Chondrocyte (in vitro differentiated cells): ENCODE measurements at regions not wholly inside any gene's neighbourhood (a gene's known extent, or its start where the extent isn't known, plus 50 kb on each side); places are given as distances from the start of the nearest gene placed in this dataset.
"Not testable (repeated sequence)": the region's sequence is repeated elsewhere in the genome, so short reads cannot be mapped to it uniquely, and the experiment has no call there.

Source experiments
- DNase-seq: peaks from one replicate; pipeline ENCODE4 v3.0.0; 2021; ENCODE audit warnings: mixed read lengths, low spot score
- H3K27ac Mint-ChIP-seq: one replicate; pipeline ENCODE4 v1.8.0; 2021; ENCODE audit warnings: mild to moderate bottlenecking, moderate library complexity, mixed read lengths; ENCODE audit not compliant: unreplicated experiment
- H3K27me3 Mint-ChIP-seq: 2 replicates; pipeline ENCODE4 v1.8.0; 2021; ENCODE audit warnings: low read depth, mixed read lengths
- H3K36me3 Mint-ChIP-seq: 2 replicates; pipeline ENCODE4 v1.8.0; 2021; ENCODE audit warnings: low read depth, mixed read lengths
- H3K4me1 Mint-ChIP-seq: 2 replicates; pipeline ENCODE4 v1.8.0; 2021; ENCODE audit warnings: low read depth, mild to moderate bottlenecking, mixed read lengths
- H3K4me3 Mint-ChIP-seq: one replicate; pipeline ENCODE4 v1.8.0; 2021; ENCODE audit warnings: mild to moderate bottlenecking, moderate library complexity, mixed read lengths; ENCODE audit not compliant: unreplicated experiment
- H3K9me3 Mint-ChIP-seq: 2 replicates; pipeline ENCODE4 v1.8.0; 2021; ENCODE audit warnings: low read depth, mixed read lengths
- TF ChIP-seq, protein P1 (sequence below): fragments of 200-600 bp; sonication (generic); IDR thresholded peaks from 2 replicates; pipeline ENCODE4 v1.5.0; 2021; ENCODE audit warnings: antibody characterized with exemption, mild to moderate bottlenecking, moderate library complexity

DNA sequence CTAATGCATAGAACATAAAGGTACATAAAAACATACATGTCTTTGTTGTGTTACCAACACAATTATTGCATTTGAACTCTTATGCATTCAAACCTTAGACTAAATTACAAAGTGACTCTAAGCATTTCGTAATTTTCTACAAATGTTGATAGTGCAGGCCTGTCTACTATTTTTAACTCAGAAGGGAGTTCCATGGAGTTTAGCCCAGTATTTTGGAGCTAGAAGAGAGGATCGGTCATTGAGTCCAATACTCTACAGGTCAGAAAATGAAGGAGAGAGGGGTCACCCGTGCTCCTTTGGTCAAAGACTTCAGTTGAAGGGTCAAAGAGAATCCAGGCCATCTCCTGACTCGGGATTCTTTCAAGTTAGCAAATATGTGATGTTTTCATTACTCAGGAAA, 55.3 kb upstream of the SRRM3 start:
- no peaks in the 10 kb centered on the region for H3K36me3 Mint-ChIP-seq
- H3K4me1 Mint-ChIP-seq = no peaks in the 10 kb centered on the region
- no peak overlapping the region for H3K4me3 Mint-ChIP-seq
- DNase-seq = no peak
- no peaks in the 10 kb centered on the region for H3K9me3 Mint-ChIP-seq
- H3K27me3 Mint-ChIP-seq = peaks cover 2% of the 10 kb centered on the region
- H3K27ac Mint-ChIP-seq = no peak overlapping the region
- TF ChIP-seq, protein P1, sequence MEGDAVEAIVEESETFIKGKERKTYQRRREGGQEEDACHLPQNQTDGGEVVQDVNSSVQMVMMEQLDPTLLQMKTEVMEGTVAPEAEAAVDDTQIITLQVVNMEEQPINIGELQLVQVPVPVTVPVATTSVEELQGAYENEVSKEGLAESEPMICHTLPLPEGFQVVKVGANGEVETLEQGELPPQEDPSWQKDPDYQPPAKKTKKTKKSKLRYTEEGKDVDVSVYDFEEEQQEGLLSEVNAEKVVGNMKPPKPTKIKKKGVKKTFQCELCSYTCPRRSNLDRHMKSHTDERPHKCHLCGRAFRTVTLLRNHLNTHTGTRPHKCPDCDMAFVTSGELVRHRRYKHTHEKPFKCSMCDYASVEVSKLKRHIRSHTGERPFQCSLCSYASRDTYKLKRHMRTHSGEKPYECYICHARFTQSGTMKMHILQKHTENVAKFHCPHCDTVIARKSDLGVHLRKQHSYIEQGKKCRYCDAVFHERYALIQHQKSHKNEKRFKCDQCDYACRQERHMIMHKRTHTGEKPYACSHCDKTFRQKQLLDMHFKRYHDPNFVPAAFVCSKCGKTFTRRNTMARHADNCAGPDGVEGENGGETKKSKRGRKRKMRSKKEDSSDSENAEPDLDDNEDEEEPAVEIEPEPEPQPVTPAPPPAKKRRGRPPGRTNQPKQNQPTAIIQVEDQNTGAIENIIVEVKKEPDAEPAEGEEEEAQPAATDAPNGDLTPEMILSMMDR = no peak

DNA sequence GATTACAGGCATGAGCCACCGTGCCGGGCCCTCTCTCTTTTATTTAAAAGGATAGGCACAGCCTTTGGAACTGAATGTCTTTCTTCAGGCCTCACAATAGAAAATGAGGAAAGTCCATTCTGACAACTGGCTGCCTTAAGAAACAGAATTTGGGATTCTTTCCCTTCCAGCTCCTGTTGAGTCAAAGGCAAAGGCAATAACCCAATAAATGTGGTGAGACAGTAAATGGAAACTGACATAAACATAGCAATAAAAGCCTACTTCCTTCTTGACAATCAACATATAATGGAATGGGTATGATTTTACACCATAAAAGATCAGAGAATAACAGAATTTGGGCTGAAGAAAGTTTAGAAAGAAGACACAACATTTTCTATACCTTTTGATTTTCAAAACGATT, 52.7 kb upstream of the SRRM3 start:
- H3K4me3 Mint-ChIP-seq, H3K4me1 Mint-ChIP-seq, H3K27me3 Mint-ChIP-seq, H3K9me3 Mint-ChIP-seq, H3K27ac Mint-ChIP-seq, H3K36me3 Mint-ChIP-seq, DNase-seq: not testable (repeated sequence)

DNA sequence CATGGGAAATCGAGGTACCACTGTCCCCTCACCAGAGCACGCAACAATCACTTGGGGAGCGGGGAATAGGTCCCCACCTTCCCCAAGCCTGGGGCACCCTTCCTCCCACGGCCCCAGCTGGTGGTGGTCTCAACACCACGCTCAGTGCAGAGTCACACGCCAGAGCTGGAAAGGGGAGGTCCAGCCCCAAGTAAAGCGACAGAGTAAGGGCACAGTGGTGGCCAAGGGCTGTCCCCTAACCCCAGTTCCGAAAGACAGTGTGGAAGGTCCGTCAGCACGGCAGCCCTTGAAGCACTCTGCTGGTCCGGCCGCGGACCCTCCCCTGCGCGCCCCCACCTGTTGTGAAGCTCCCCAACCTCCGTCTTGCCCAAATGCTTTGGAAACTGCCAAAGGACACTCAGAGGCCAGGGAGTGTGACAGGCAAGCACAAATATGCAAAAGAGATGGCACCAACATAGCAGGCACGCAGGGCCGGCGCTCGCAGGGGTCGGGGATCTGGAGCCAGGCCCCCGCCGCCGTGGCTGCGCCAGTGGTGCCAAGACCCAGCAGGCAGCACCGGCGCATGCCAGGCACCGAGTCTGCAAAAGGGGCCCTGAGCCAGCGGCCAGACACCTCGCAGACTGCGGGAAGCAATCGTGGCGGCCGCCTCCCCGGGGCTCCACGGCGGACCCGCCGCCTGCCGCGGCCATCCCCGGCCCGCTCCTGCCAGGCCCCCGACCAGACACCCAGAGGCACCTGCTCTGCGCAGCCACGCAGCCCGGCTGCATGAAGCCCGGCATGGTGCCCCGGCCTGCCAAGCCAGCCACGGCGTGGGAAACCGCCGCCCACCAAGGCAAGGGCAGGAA, 51.6 kb upstream of the SRRM3 start:
- Mint-ChIP-seq H3K9me3 (no peaks in the 10 kb centered on the region), H3K36me3 (no peaks in the 10 kb centered on the region), H3K4me3 (no peak overlapping the region), H3K4me1 (peaks cover 8% of the 10 kb centered on the region), H3K27ac (no peak overlapping the region), H3K27me3 (no peaks in the 10 kb centered on the region)
- DNase-seq = no peak
- TF ChIP-seq, protein P1 = no peak
